ENCODE measurements at regions not wholly inside any gene's neighbourhood (a gene's known extent, or its start where the extent isn't known, plus 50 kb on each side); places are given as distances from the start of the nearest gene placed in this dataset.

DNA sequence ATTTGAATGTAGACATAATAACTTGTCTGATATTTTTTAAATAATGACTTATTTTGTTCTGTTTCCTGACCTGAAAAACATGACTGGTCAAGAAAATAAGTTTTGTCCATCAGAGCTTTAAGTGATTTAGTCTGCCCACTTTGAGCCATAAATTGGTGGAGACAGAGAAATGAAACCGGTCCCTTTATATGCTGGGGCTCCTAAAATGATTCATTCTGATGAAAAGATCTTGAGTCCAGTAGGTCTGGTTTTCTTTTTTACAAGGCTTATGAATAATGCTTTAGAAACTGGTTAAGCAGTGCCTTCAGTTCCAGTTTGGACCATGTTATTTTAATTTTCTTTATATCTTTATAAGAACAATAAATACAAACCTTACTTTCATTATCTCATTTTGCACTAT, 293.2 kb downstream of the DIPK2A start:
- H3K9me1 ChIP-seq (ENCODE audit: control insufficient read depth, extremely low read depth, insufficient read depth, low read length), result no peaks in the 10 kb centered on the region
- H3K4me2 ChIP-seq (ENCODE audit: control insufficient read depth, extremely low read depth, insufficient read depth, low read depth, low read length), result no peak overlapping the region
- H4K20me1 ChIP-seq (ENCODE audit: control insufficient read depth, extremely low read depth, insufficient read depth, low read length), result no peaks in the 10 kb centered on the region
- no peak overlapping the region for H3K9ac ChIP-seq (ENCODE audit: control insufficient read depth, extremely low read depth, insufficient read depth, low read length)
- no peaks in the 10 kb centered on the region for H3K4me1 ChIP-seq (ENCODE audit: control insufficient read depth, extremely low read depth, insufficient read depth, low read length)
- FAIRE-seq (no peak), DNase-seq (ENCODE audit: low read depth, low spot score) (no peak)
- H3K4me3 ChIP-seq (ENCODE audit: control insufficient read depth in 2 of 3, extremely low read depth in 1 of 3, insufficient read depth in 2 of 3, low read depth in 1 of 3, low read length in 3 of 3), result no peak overlapping the region
- H3K36me3 ChIP-seq (ENCODE audit: control insufficient read depth in 2 of 2, extremely low read depth in 1 of 2, insufficient read depth in 2 of 2, low read length in 2 of 2), result no peaks in the 10 kb centered on the region
- H3K9me3 ChIP-seq (ENCODE audit: control insufficient read depth, low read depth, low read length), result no peaks in the 10 kb centered on the region
- no peak overlapping the region for H2AFZ ChIP-seq (ENCODE audit: control insufficient read depth, low read length)
- H3K79me2 ChIP-seq (ENCODE audit: control insufficient read depth, insufficient read depth, low read length), result no peaks in the 10 kb centered on the region
- no peak overlapping the region for H3K27ac ChIP-seq (ENCODE audit: control insufficient read depth, insufficient read depth, low read length)
- no peaks in the 10 kb centered on the region for H3K27me3 ChIP-seq (ENCODE audit: control insufficient read depth, extremely low read depth, insufficient read depth, low read length)
- TF ChIP-seq EZH2 (IDR thresholded peaks at IDR 0.05; ENCODE audit: low read length) (no peak), CTCF (optimal IDR thresholded peaks at IDR 0.05 in 1 of 3, IDR thresholded peaks at IDR 0.05 in 1 of 3, conservative IDR thresholded peaks at IDR 0.05 in 1 of 3; ENCODE audit: extremely low read depth in 1 of 3, insufficient read depth in 2 of 3, low read length in 3 of 3) (no peak)
- dilution Hi-C loops (cut with MboI; ENCODE audit: extremely low pct_ligation_motif_present, low sequenced_read_pairs), result no loop called here

DNA sequence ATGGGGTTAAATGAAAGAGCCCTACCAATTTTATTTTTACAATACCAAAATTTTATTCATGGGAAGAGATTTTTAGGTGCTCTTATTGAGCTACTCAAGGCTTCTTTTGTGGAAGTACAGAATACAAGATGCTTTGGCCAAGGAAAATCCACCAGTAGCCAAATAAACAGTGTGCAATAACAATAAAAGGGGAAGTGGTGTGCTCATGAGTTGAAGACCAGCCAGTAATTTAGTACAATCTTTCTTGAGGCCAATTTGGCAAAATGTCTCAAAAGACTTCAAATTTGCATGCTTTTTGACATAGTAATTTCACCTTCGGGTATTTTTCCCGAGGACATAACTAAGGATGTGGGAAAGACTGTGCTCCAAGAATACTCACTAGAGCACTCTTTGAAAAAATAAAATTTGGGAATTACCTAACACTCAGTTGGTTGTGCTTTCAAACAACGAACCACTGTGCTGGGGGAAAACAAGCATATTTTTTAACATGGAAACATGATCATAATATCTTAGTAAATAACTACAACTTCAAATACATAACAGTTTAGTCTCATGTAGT, 294.0 kb downstream of the DIPK2A start:
- no peaks in the 10 kb centered on the region for H3K79me2 ChIP-seq (ENCODE audit: control insufficient read depth, insufficient read depth, low read length)
- H3K27ac ChIP-seq (ENCODE audit: control insufficient read depth, insufficient read depth, low read length), result no peak overlapping the region
- no peak overlapping the region for H2AFZ ChIP-seq (ENCODE audit: control insufficient read depth, low read length)

More for the DNA sequence above, 294.0 kb downstream of the DIPK2A start:
- TF ChIP-seq EZH2 (IDR thresholded peaks at IDR 0.05; ENCODE audit: low read length), result no peak
- TF ChIP-seq CTCF (optimal IDR thresholded peaks at IDR 0.05 in 1 of 3, IDR thresholded peaks at IDR 0.05 in 1 of 3, conservative IDR thresholded peaks at IDR 0.05 in 1 of 3; ENCODE audit: extremely low read depth in 1 of 3, insufficient read depth in 2 of 3, low read length in 3 of 3), result no peak
- H3K4me1 ChIP-seq (ENCODE audit: control insufficient read depth, extremely low read depth, insufficient read depth, low read length), result no peaks in the 10 kb centered on the region
- no peaks in the 10 kb centered on the region for H4K20me1 ChIP-seq (ENCODE audit: control insufficient read depth, extremely low read depth, insufficient read depth, low read length)
- H3K4me2 ChIP-seq (ENCODE audit: control insufficient read depth, extremely low read depth, insufficient read depth, low read depth, low read length), result no peak overlapping the region
- no peaks in the 10 kb centered on the region for H3K27me3 ChIP-seq (ENCODE audit: control insufficient read depth, extremely low read depth, insufficient read depth, low read length)
- no peak overlapping the region for H3K9ac ChIP-seq (ENCODE audit: control insufficient read depth, extremely low read depth, insufficient read depth, low read length)
- no peaks in the 10 kb centered on the region for H3K36me3 ChIP-seq (ENCODE audit: control insufficient read depth in 2 of 2, extremely low read depth in 1 of 2, insufficient read depth in 2 of 2, low read length in 2 of 2)
- DNase-seq (ENCODE audit: low read depth, low spot score), result no peak
- dilution Hi-C loops (cut with MboI; ENCODE audit: extremely low pct_ligation_motif_present, low sequenced_read_pairs), result no loop called here
- H3K9me3 ChIP-seq (ENCODE audit: control insufficient read depth, low read depth, low read length), result no peaks in the 10 kb centered on the region
- no peak overlapping the region for H3K4me3 ChIP-seq (ENCODE audit: control insufficient read depth in 2 of 3, extremely low read depth in 1 of 3, insufficient read depth in 2 of 3, low read depth in 1 of 3, low read length in 3 of 3)
- FAIRE-seq, result no peak
- no peaks in the 10 kb centered on the region for H3K9me1 ChIP-seq (ENCODE audit: control insufficient read depth, extremely low read depth, insufficient read depth, low read length)
